ENCODE measurements at regions not wholly inside any gene's neighbourhood (a gene's known extent, or its start where the extent isn't known, plus 50 kb on each side); places are given as distances from the start of the nearest gene placed in this dataset.

DNA sequence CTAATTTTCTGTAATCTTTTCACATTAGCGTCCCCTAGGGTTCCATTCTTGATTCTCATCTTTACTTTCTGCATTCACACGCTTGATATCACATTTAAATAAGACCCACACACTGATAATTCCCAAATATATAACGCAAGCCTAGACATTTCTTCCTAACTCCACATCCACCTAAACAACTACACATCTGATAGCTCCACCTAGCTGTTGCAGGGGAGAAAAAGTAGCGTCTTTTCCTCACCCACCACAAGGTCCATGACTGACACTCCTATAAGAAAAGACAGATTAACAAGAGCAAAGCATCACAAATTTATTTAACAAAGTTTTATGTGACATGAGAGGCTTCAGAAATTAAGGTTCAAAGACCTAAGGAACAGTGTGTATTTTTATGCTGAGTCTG is 862.2 kb upstream of the DDX18 start:
- Histone ChIP-seq H3K36me3 (no peaks in the 10 kb centered on the region), H3K4me1 (no peaks in the 10 kb centered on the region), H3K27me3 (no peaks in the 10 kb centered on the region), H3K27ac (no peak overlapping the region), H3K9me3 (peaks cover 10% of the 10 kb centered on the region), H3K4me3 (no peak overlapping the region)
- no peak for DNase-seq (ENCODE audit: low spot score in 2 of 2)
- 30% methylated on average over 4 of the region's 4 CpGs for WGBS
- no peak for TF ChIP-seq POLR2A (IDR thresholded peaks at IDR 0.05)
- TF ChIP-seq, protein P1, sequence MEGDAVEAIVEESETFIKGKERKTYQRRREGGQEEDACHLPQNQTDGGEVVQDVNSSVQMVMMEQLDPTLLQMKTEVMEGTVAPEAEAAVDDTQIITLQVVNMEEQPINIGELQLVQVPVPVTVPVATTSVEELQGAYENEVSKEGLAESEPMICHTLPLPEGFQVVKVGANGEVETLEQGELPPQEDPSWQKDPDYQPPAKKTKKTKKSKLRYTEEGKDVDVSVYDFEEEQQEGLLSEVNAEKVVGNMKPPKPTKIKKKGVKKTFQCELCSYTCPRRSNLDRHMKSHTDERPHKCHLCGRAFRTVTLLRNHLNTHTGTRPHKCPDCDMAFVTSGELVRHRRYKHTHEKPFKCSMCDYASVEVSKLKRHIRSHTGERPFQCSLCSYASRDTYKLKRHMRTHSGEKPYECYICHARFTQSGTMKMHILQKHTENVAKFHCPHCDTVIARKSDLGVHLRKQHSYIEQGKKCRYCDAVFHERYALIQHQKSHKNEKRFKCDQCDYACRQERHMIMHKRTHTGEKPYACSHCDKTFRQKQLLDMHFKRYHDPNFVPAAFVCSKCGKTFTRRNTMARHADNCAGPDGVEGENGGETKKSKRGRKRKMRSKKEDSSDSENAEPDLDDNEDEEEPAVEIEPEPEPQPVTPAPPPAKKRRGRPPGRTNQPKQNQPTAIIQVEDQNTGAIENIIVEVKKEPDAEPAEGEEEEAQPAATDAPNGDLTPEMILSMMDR (IDR thresholded peaks at IDR 0.05), result no peak
- no peak for TF ChIP-seq EP300 (IDR thresholded peaks at IDR 0.05)
- no peak for TF ChIP-seq POLR2AphosphoS5 (IDR thresholded peaks at IDR 0.05)

DNA sequence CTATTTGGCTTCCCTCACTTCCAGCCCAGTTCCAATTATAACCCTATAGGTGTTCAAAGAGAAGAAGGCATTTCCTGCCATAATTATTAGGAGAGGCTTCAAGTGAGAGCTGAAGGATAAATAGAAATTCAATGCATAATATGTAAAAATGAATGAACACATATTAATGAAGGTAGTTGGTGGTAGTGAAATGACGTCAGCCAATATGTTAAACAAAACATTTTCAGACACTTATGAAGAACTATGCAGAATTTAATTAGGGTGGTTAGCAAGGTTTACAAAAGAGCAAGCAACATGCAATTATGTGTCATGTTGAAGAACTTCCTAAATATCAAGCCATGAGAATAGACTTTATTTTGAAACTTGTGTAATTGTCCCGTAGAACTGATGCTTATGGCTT is 858.8 kb upstream of the DDX18 start:
- no peak for TF ChIP-seq POLR2AphosphoS5 (IDR thresholded peaks at IDR 0.05)
- no peak for TF ChIP-seq EP300 (IDR thresholded peaks at IDR 0.05)
- TF ChIP-seq, protein P1 (IDR thresholded peaks at IDR 0.05), result no peak
- TF ChIP-seq POLR2A (IDR thresholded peaks at IDR 0.05), result no peak
- WGBS, result 68% methylated on average over 2 of the region's 2 CpGs
- no peaks in the 10 kb centered on the region for H3K4me1 ChIP-seq

DNA sequence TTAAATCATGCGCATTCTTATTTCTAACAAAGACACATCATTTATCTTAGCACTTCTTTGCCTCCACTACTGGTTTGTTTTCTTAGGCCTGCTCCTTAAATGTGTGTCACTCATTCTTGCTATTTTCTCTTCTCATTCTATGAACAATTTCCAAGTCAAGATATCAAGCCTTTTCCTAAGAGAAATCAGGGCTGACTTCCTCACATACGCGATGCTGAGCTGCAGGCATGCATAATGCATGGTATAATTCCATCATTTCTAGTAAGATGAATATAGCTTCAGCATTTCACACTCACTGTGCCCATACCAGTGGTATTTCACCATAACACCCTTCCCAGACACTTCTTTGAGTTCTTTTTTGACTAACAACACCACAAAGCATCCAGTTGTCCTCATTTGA is 838.9 kb upstream of the DDX18 start:
- H3K9me3 ChIP-seq, result no peaks in the 10 kb centered on the region
- H3K27me3 ChIP-seq, result no peaks in the 10 kb centered on the region
- DNase-seq (ENCODE audit: low spot score in 2 of 2), result no peak
- 92% methylated on average over 3 of the region's 3 CpGs for WGBS
- H3K4me3 ChIP-seq, result no peak overlapping the region
- H3K27ac ChIP-seq, result no peak overlapping the region
- TF ChIP-seq, protein P1 (IDR thresholded peaks at IDR 0.05), result no peak
- TF ChIP-seq POLR2A (IDR thresholded peaks at IDR 0.05), result no peak
- H3K36me3 ChIP-seq, result no peaks in the 10 kb centered on the region
- H3K4me1 ChIP-seq, result no peaks in the 10 kb centered on the region

More for the DNA sequence above, 858.8 kb upstream of the DDX18 start:
- Histone ChIP-seq H3K27me3 (no peaks in the 10 kb centered on the region), H3K4me3 (no peak overlapping the region), H3K9me3 (peaks cover 10% of the 10 kb centered on the region), H3K27ac (no peak overlapping the region), H3K36me3 (no peaks in the 10 kb centered on the region)
- DNase-seq (ENCODE audit: low spot score in 2 of 2), result no peak

DNA sequence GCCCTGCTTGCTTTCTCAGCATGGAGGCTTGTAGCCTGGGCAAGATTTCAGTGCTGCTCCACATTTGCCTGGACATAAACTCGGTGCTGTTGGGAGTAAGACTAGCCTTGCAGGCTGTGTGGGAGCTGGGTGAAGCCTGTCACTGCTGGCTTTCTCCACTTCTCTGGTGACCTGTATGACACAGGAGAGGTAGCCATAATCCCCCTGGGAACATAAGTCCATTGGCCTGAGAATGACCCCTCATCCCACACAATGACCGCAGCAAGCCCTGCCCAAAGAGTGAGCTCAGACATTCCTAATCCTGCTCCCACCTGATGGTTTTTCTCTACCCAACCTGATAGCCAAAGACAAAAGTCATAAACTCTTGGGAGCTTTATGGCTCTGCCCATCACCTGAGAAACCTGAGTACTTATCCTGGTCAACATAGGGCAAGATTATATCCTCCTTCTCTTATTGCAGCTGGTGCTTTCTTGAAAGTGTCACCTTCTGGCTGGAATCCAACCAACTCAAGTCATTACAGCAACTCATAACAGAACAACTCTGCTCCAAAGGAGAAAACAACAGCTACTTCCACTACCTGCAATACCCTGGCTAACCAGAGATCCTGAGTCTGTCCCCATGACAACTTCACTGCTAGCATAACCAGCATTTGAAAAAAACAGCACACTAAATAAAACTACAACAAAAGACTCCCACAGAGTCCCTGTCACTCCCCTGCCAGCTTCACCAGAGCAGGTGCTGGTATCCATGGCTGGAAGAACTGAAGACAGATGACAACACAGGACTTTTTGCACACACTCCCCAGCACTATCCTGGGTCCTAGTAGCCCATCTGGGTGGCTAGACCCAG is 834.4 kb upstream of the DDX18 start:
- Histone ChIP-seq H3K4me3 (no peak overlapping the region), H3K27me3 (no peaks in the 10 kb centered on the region), H3K9me3 (no peaks in the 10 kb centered on the region), H3K36me3 (no peaks in the 10 kb centered on the region), H3K27ac (no peak overlapping the region), H3K4me1 (no peaks in the 10 kb centered on the region)
- WGBS, result 94% methylated on average over 2 of the region's 2 CpGs
- no peak for TF ChIP-seq POLR2A (IDR thresholded peaks at IDR 0.05)
- TF ChIP-seq POLR2AphosphoS5 (IDR thresholded peaks at IDR 0.05), result no peak
- TF ChIP-seq, protein P1 (IDR thresholded peaks at IDR 0.05), result no peak
- TF ChIP-seq EP300 (IDR thresholded peaks at IDR 0.05), result no peak
- no peak for DNase-seq (ENCODE audit: low spot score in 2 of 2)

DNA sequence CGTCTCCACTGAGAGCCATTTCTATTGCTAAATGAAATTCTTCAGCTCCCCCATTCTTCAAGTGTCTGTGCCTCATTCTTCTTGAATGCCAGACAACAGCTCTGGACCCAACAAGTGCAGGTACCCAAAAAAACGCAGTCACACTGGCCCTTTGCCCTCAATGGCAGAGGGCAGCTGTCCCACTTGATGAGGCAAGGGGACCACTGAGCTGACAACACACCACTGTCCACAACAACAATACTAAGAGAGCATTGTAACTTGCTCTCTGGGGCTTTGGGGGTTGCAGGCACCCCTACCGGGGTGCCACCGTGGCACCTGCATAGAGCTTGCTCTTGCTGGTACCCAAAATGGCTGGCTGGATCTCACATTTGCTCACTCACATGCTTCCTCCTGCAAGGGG is 827.0 kb upstream of the DDX18 start:
- Histone ChIP-seq H3K36me3 (no peaks in the 10 kb centered on the region), H3K27ac (no peak overlapping the region), H3K4me3 (no peak overlapping the region), H3K9me3 (peaks cover 3% of the 10 kb centered on the region), H3K4me1 (no peaks in the 10 kb centered on the region), H3K27me3 (no peaks in the 10 kb centered on the region)
- WGBS, result 95% methylated on average over 4 of the region's 4 CpGs
- no peak for TF ChIP-seq POLR2AphosphoS5 (IDR thresholded peaks at IDR 0.05)
- TF ChIP-seq EP300 (IDR thresholded peaks at IDR 0.05), result no peak
- TF ChIP-seq POLR2A (IDR thresholded peaks at IDR 0.05), result no peak
- TF ChIP-seq, protein P1 (IDR thresholded peaks at IDR 0.05), result no peak
- no peak for DNase-seq (ENCODE audit: low spot score in 2 of 2)

All from suprapubic skin (tissue), 4 donors.